ENCODE measurements at regions not wholly inside any gene's neighbourhood (a gene's known extent, or its start where the extent isn't known, plus 50 kb on each side); places are given as distances from the start of the nearest gene placed in this dataset.

DNA sequence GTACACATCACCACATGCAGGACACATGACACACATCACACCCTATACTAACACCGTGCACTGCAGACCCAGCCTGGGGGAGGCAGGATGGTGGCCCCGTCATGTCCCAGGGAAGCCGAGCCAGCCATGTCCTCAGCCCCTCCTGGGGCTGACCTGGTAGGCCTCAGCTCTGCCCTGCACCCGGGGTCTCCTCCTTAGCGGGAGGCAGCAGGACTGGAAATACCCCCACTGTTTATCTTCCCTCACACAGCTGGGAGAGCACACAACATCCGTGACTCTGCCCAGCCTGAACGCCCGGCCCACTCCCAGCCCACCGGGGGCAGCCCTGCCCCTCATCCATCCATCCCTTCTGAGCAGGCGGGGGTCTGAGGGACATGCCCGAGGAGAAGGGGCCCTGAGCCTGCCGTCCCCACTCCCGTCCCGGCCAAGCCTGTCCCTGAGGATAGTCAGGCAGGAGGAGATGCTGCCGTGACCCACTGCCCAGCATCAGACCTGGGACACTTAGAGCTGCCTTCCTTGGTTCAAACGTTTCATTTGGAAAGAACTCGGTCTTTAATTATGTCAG lies 945.0 kb downstream of the BRD1 start:
- no peak for TF ChIP-seq POLR2AphosphoS5 (IDR thresholded peaks at IDR 0.05; ENCODE audit: low read depth, low read length)
- TF ChIP-seq, protein P1, sequence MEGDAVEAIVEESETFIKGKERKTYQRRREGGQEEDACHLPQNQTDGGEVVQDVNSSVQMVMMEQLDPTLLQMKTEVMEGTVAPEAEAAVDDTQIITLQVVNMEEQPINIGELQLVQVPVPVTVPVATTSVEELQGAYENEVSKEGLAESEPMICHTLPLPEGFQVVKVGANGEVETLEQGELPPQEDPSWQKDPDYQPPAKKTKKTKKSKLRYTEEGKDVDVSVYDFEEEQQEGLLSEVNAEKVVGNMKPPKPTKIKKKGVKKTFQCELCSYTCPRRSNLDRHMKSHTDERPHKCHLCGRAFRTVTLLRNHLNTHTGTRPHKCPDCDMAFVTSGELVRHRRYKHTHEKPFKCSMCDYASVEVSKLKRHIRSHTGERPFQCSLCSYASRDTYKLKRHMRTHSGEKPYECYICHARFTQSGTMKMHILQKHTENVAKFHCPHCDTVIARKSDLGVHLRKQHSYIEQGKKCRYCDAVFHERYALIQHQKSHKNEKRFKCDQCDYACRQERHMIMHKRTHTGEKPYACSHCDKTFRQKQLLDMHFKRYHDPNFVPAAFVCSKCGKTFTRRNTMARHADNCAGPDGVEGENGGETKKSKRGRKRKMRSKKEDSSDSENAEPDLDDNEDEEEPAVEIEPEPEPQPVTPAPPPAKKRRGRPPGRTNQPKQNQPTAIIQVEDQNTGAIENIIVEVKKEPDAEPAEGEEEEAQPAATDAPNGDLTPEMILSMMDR (IDR thresholded peaks at IDR 0.05): no peak

Data from Panc1 (cell line).